ENCODE measurements at regions not wholly inside any gene's neighbourhood (a gene's known extent, or its start where the extent isn't known, plus 50 kb on each side); places are given as distances from the start of the nearest gene placed in this dataset.

DNA sequence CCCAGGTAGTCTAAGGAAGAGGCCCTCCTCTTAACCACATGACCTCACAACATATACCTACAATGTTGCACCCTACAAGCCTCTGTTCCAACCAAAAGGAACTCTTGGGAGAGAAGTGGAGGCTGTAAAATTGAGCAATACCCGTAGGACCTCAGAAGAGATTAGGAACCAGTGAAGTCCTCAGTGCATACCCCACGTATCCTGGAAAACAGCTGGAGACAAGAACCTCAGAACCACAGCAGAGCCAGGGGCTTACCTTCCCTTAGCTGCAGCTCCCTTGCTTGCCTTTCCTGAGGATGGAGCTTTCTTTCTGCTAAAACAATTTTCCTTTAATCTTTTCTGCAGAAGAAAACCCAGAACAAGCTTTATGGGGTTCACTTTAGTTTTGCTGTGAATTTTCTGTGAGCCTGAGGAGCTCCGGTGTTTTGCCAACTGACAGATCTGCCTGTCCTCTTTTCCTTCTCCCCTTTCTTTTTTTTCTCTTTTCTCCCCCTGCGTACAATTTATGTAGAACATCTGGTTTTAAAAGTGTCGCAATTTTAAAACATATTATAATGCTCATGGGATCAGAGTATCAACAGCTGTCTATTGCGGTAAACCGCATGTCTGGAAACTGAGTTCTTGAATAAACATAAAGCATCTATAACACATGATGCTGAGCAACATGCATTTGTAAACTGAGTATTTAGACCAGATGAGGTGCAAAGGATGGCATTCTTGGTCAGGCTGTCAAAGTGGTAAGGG, 226.4 kb upstream of the MAF start:
- no peak overlapping the region for H3K4me3 ChIP-seq (ENCODE audit: low read length)
- TF ChIP-seq, protein P1, sequence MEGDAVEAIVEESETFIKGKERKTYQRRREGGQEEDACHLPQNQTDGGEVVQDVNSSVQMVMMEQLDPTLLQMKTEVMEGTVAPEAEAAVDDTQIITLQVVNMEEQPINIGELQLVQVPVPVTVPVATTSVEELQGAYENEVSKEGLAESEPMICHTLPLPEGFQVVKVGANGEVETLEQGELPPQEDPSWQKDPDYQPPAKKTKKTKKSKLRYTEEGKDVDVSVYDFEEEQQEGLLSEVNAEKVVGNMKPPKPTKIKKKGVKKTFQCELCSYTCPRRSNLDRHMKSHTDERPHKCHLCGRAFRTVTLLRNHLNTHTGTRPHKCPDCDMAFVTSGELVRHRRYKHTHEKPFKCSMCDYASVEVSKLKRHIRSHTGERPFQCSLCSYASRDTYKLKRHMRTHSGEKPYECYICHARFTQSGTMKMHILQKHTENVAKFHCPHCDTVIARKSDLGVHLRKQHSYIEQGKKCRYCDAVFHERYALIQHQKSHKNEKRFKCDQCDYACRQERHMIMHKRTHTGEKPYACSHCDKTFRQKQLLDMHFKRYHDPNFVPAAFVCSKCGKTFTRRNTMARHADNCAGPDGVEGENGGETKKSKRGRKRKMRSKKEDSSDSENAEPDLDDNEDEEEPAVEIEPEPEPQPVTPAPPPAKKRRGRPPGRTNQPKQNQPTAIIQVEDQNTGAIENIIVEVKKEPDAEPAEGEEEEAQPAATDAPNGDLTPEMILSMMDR (conservative IDR thresholded peaks at IDR 0.05; ENCODE audit: low read depth, low read length) = no peak
- no peak for DNase-seq (ENCODE audit: low read depth)

DNA sequence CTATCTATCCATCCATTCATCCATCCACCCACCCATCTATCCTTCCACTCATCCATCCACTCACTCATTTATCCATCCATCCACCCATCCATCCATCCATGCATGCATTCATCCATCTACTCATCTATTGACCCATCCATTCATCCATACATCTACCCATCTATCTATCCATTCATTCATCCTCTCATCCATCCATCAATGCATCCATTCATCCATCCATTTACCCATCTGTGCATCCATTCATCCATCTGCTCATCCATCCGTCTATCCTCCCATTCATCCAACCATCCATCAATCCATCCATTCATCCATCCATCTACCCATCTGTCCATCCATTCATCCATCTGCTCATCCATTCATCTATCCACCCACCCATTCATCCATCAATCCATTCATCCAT, 224.5 kb upstream of the MAF start:
- TF ChIP-seq, protein P1 (conservative IDR thresholded peaks at IDR 0.05; ENCODE audit: low read depth, low read length) = no peak
- H3K4me3 ChIP-seq (ENCODE audit: low read length) = no peak overlapping the region
- no peak for DNase-seq (ENCODE audit: low read depth)

DNA sequence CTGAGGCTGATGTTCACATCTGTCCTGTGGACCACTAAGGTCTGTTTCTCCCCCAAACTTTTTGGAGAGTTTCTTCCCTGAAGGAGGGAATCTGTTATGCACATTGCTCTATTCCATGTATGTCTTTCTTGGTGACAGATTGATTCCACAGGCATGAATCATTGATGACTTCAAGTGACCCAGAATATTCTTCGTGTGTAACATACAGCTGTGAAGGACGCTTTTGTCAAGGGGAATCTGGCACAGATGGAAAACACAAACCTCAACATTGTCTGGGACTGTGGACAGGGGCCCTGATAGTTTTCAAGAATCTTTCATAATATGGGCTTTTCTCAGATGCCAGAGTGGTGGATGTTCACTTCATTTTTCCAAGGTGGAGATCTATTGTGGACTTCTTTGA, 223.1 kb upstream of the MAF start:
- H3K4me3 ChIP-seq (ENCODE audit: low read length) = no peak overlapping the region
- TF ChIP-seq, protein P1 (conservative IDR thresholded peaks at IDR 0.05; ENCODE audit: low read depth, low read length) = no peak
- no peak for DNase-seq (ENCODE audit: low read depth)

DNA sequence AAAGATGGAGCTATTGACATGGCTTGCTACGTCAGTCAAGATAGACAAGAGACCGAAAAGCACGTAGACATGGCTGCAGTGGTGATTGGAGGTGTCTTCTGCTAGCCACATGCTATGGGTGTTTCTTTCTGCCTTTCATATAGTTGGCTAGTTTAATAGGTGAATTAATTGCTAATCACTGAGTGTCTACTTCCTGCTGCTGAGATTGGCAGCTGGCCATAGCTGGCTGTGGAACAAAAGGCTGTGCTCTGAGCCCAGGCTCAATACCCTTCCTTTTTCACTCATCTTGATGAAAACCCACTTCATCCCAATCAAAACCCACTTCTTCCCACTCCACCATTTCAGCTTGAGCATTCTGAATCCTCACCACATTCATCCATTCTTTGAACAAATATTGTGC, 221.4 kb upstream of the MAF start:
- no peak for DNase-seq (ENCODE audit: low read depth)
- TF ChIP-seq, protein P1 (conservative IDR thresholded peaks at IDR 0.05; ENCODE audit: low read depth, low read length) = no peak
- H3K4me3 ChIP-seq (ENCODE audit: low read length) = no peak overlapping the region

DNA sequence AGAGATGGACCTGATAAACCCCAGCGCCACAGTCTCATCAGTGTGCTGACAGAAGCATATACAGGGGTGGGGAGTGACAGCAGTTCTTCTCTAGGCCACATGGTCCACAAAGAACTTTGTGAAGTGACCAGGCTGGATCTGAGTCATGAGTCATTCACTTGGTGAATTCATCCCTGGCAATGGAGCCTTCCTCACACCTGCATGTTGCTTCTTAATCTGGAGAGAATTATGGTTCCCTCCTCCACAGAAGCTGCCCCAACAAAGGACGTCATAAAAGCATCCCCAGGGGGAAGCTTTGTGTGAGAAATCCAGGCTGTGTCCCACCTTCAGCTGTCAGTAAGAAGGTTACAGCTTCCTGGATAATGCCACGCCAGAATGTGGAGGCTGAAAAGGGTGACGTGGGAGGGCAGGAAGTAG, 215.6 kb upstream of the MAF start:
- TF ChIP-seq, protein P1 (conservative IDR thresholded peaks at IDR 0.05; ENCODE audit: low read depth, low read length) = no peak
- DNase-seq (ENCODE audit: low read depth) = no peak
- H3K4me3 ChIP-seq (ENCODE audit: low read length) = no peak overlapping the region

DNA sequence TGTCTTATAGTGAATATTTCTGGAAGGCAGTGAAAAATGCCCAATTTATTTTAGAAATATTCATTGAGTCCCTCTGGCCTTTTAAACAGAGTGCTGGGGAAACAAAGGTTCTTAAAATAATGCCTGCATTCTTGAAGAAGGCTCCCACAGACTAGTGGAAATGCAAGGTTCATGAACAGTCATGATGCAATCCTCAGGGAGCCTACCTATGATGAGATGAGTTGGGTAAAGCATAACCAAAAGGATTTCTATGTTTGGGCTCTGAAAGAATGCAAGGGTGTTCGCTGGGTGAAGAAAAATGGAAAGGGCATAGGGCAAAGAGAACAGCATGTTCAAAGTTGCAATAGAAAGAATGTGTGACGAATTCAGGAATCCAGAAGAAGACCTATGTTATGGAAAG, 214.5 kb upstream of the MAF start:
- H3K4me3 ChIP-seq (ENCODE audit: low read length) = no peak overlapping the region
- TF ChIP-seq, protein P1 (conservative IDR thresholded peaks at IDR 0.05; ENCODE audit: low read depth, low read length) = no peak
- DNase-seq (ENCODE audit: low read depth) = no peak

DNA sequence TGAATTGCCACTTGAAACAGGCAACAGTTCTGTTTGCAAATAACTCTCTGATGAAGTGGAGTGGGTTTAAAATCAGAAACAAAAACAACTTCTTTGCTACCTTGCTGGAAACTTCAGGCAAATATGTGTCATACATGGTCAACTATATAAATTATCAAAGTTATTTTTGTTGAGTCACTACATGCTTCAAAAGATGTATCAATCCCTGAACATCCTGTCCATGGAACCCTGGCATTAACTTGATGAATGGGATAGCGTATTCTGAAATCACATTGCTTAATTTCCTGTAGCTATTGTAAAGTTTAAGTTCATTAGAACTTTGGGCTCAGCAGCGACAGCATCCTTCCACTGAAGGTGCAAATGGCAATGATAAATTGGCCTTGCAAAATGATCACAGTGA, 213.6 kb upstream of the MAF start:
- TF ChIP-seq, protein P1 (conservative IDR thresholded peaks at IDR 0.05; ENCODE audit: low read depth, low read length) = no peak
- H3K4me3 ChIP-seq (ENCODE audit: low read length) = no peak overlapping the region
- DNase-seq (ENCODE audit: low read depth) = no peak

Measured in retinal pigment epithelial cell (primary cell).